OCI-LY1 (cell line): ENCODE measurements at regions not wholly inside any gene's neighbourhood (a gene's known extent, or its start where the extent isn't known, plus 50 kb on each side); places are given as distances from the start of the nearest gene placed in this dataset.

Experiments used
- CTCF ChIP-seq: fragments of 200-600 bp; sonication (generic), shearing (Covaris generic); IDR thresholded peaks from 2 replicates; pipeline ENCODE4 v1.5.1; 2017; ENCODE audit warnings: mild to moderate bottlenecking, antibody characterized with exemption, low read length, moderate library complexity, mixed read lengths
- EZH2 ChIP-seq: fragments of 200-600 bp; sonication (generic), shearing (Covaris generic); IDR thresholded peaks from 2 replicates; pipeline ENCODE4 v1.8.0; 2017; ENCODE audit warnings: borderline replicate concordance, mixed run types, mild to moderate bottlenecking, antibody characterized with exemption, low read length, moderate library complexity, mixed read lengths

GRCh38 chr19:31126236-31126635, 223.0 kb downstream of the TSHZ3 start:
- TF ChIP-seq CTCF (no peak), EZH2 (no peak)
